GM23338 (cell line): ENCODE measurements at regions not wholly inside any gene's neighbourhood (a gene's known extent, or its start where the extent isn't known, plus 50 kb on each side); places are given as distances from the start of the nearest gene placed in this dataset.

ENCODE experiments used
- CREB1 ChIP-seq: fragments of 250-450 bp; sonication (Bioruptor Pico); IDR thresholded peaks from 2 replicates; pipeline ENCODE4 v1.5.0; 2020; ENCODE audit warnings: low read depth, mild to moderate bottlenecking, moderate library complexity
- CTCF ChIP-seq, 2 experiments: fragments of 200-600 bp in 1 of 2; sonication (generic) in 1 of 2; conservative IDR thresholded peaks; 2 replicates each; pipeline versions ENCODE4 v1.5.1 to v1.6.1; 2016 to 2017; ENCODE audit warnings: antibody characterized with exemption in 2 of 2, low read depth in 2 of 2, mild to moderate bottlenecking in 2 of 2, moderate library complexity in 1 of 2
- EZH2 ChIP-seq: fragments of 200-600 bp; sonication (generic); IDR thresholded peaks from one replicate; pipeline ENCODE4 v1.8.0; 2017; ENCODE audit warnings: antibody characterized with exemption, mild to moderate bottlenecking, low read depth; ENCODE audit not compliant: unreplicated experiment
- EZH2phosphoT487 ChIP-seq: fragments of 200-600 bp; sonication (generic); IDR thresholded peaks from one replicate; pipeline ENCODE4 v1.8.1; 2018; ENCODE audit warnings: antibody characterized with exemption; ENCODE audit not compliant: unreplicated experiment
- JUNB ChIP-seq: IDR thresholded peaks from one replicate; pipeline ENCODE4 v1.6.1; 2016; ENCODE audit warnings: antibody characterized with exemption; ENCODE audit not compliant: unreplicated experiment
- POLR2AphosphoS5 ChIP-seq: IDR thresholded peaks from 2 replicates; pipeline ENCODE4 v1.6.1; 2016; ENCODE audit warnings: antibody characterized with exemption, low read depth
- REST ChIP-seq: IDR thresholded peaks from one replicate; pipeline ENCODE4 v1.6.1; 2018; ENCODE audit warnings: antibody characterized with exemption; ENCODE audit not compliant: unreplicated experiment

GRCh38 chr2:9745153-9745899 lies 97.9 kb upstream of the TAF1B start:
- TF ChIP-seq POLR2AphosphoS5 = no peak
- TF ChIP-seq CTCF (conservative IDR thresholded peaks at IDR 0.05; ENCODE audit: low read depth in 2 of 2) = no peak
- no peak for TF ChIP-seq JUNB
- TF ChIP-seq REST = no peak
- TF ChIP-seq EZH2 = no peak
- TF ChIP-seq CREB1 (CRISPR knock-in tag) = no peak
- no peak for TF ChIP-seq EZH2phosphoT487
